ENCODE measurements at regions not wholly inside any gene's neighbourhood (a gene's known extent, or its start where the extent isn't known, plus 50 kb on each side); places are given as distances from the start of the nearest gene placed in this dataset.

GRCh38 chr6:156406688-156407087, 370.5 kb upstream of the ARID1B start:
- no peaks in the 10 kb centered on the region for H3K27me3 ChIP-seq (replicated peaks; ENCODE audit: insufficient read depth)
- intact Hi-C loops (cut with DNase I) = no loop called here
- H3K9me3 ChIP-seq = no peaks in the 10 kb centered on the region
- no peak for DNase-seq (ENCODE audit: low spot score)
- WGBS = 100% methylated on average over 2 of the region's 2 CpGs
- H3K4me1 ChIP-seq (replicated peaks) = no peaks in the 10 kb centered on the region
- H3K4me3 ChIP-seq = no peak overlapping the region
- no peak overlapping the region for H3K27ac ChIP-seq
- no peaks in the 10 kb centered on the region for H3K36me3 ChIP-seq
- TF ChIP-seq POLR2A (IDR thresholded peaks at IDR 0.05) (no peak), CTCF (IDR thresholded peaks at IDR 0.05) (no peak), POLR2AphosphoS5 (IDR thresholded peaks at IDR 0.05) (no peak)

GRCh38 chr6:156406099-156406498, 371.1 kb upstream of the ARID1B start:
- no peak for DNase-seq (ENCODE audit: low spot score)
- 92% methylated on average over 3 of the region's 3 CpGs for WGBS
- Histone ChIP-seq H3K4me1 (replicated peaks) (no peaks in the 10 kb centered on the region), H3K27me3 (replicated peaks; ENCODE audit: insufficient read depth) (no peaks in the 10 kb centered on the region), H3K27ac (no peak overlapping the region), H3K9me3 (no peaks in the 10 kb centered on the region), H3K4me3 (no peak overlapping the region), H3K36me3 (no peaks in the 10 kb centered on the region)
- intact Hi-C loops (cut with DNase I) = no loop called here
- TF ChIP-seq POLR2A (IDR thresholded peaks at IDR 0.05) = no peak

- intact Hi-C loops (cut with DNase I) = no loop called here
- TF ChIP-seq POLR2AphosphoS5 (IDR thresholded peaks at IDR 0.05) (no peak), POLR2A (IDR thresholded peaks at IDR 0.05) (no peak), CTCF (IDR thresholded peaks at IDR 0.05) (no peak)
- Histone ChIP-seq H3K4me3 (no peak overlapping the region), H3K27ac (no peak overlapping the region), H3K27me3 (replicated peaks; ENCODE audit: insufficient read depth) (no peaks in the 10 kb centered on the region), H3K9me3 (no peaks in the 10 kb centered on the region), H3K4me1 (replicated peaks) (no peaks in the 10 kb centered on the region), H3K36me3 (no peaks in the 10 kb centered on the region)
- no peak for DNase-seq (ENCODE audit: low spot score)
Observed at GRCh38 chr6:156402628-156403027, 374.6 kb upstream of the ARID1B start.

GRCh38 chr6:156402227-156402626, 375.0 kb upstream of the ARID1B start:
- Histone ChIP-seq H3K4me3 (no peak overlapping the region), H3K27me3 (replicated peaks; ENCODE audit: insufficient read depth) (no peaks in the 10 kb centered on the region), H3K4me1 (replicated peaks) (no peaks in the 10 kb centered on the region), H3K9me3 (no peaks in the 10 kb centered on the region), H3K36me3 (no peaks in the 10 kb centered on the region), H3K27ac (no peak overlapping the region)
- no peak for TF ChIP-seq CTCF (IDR thresholded peaks at IDR 0.05)
- no peak for TF ChIP-seq POLR2AphosphoS5 (IDR thresholded peaks at IDR 0.05)
- TF ChIP-seq POLR2A (IDR thresholded peaks at IDR 0.05) = no peak
- no peak for DNase-seq (ENCODE audit: low spot score)
- WGBS = 91% methylated on average over 1 of the region's 1 CpG
- intact Hi-C loops (cut with DNase I) = no loop called here

- Histone ChIP-seq H3K27ac (no peak overlapping the region), H3K36me3 (no peaks in the 10 kb centered on the region), H3K4me3 (no peak overlapping the region), H3K4me1 (replicated peaks) (no peaks in the 10 kb centered on the region), H3K9me3 (no peaks in the 10 kb centered on the region), H3K27me3 (replicated peaks; ENCODE audit: insufficient read depth) (no peaks in the 10 kb centered on the region)
- intact Hi-C loops (cut with DNase I) = no loop called here
- WGBS = 71% methylated on average over 4 of the region's 4 CpGs
- DNase-seq (ENCODE audit: low spot score) = no peak
- TF ChIP-seq POLR2AphosphoS5 (IDR thresholded peaks at IDR 0.05) (no peak), POLR2A (IDR thresholded peaks at IDR 0.05) (no peak), CTCF (IDR thresholded peaks at IDR 0.05) (no peak)
Observed at GRCh38 chr6:156400487-156400886, 376.7 kb upstream of the ARID1B start.

Data from prostate gland (tissue), 2 donors.